ENCODE measurements at regions not wholly inside any gene's neighbourhood (a gene's known extent, or its start where the extent isn't known, plus 50 kb on each side); places are given as distances from the start of the nearest gene placed in this dataset.

DNA sequence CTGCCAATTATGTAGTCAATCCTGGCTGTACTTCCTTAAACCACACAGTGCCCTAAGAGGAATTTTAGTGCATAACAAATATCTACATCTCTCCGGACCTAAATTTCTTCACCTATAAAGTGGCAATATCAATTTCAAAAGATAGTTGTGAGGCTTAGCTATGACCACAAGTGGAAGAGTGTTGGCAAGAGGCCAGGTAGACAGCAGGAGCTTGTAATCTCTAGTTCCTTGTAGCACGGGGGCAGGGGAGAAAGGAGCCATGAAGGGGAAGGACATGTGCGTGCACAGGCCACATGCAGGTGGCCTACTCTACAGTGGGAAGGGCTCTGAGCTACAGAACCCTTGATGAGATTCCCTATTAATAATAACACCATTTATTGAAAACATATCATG lies 269.7 kb downstream of the ABHD5 start:
- TF ChIP-seq, protein P1, sequence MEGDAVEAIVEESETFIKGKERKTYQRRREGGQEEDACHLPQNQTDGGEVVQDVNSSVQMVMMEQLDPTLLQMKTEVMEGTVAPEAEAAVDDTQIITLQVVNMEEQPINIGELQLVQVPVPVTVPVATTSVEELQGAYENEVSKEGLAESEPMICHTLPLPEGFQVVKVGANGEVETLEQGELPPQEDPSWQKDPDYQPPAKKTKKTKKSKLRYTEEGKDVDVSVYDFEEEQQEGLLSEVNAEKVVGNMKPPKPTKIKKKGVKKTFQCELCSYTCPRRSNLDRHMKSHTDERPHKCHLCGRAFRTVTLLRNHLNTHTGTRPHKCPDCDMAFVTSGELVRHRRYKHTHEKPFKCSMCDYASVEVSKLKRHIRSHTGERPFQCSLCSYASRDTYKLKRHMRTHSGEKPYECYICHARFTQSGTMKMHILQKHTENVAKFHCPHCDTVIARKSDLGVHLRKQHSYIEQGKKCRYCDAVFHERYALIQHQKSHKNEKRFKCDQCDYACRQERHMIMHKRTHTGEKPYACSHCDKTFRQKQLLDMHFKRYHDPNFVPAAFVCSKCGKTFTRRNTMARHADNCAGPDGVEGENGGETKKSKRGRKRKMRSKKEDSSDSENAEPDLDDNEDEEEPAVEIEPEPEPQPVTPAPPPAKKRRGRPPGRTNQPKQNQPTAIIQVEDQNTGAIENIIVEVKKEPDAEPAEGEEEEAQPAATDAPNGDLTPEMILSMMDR (optimal IDR thresholded peaks at IDR 0.05 in 1 of 3, IDR thresholded peaks at IDR 0.05 in 1 of 3, conservative IDR thresholded peaks at IDR 0.05 in 1 of 3; ENCODE audit: extremely low read depth in 1 of 3, insufficient read depth in 2 of 3, low read length in 3 of 3) = no peak
- TF ChIP-seq EZH2 (IDR thresholded peaks at IDR 0.05; ENCODE audit: low read length) = no peak

Measured in keratinocyte (primary cell).